Activated CD8-positive, alpha-beta memory T cell treated with anti-CD3 and anti-CD28 coated beads, Interleukin-2, amount 10 ng/mL, durations not matched to agents 7 days and 5 days (primary cell): ENCODE measurements at regions not wholly inside any gene's neighbourhood (a gene's known extent, or its start where the extent isn't known, plus 50 kb on each side); places are given as distances from the start of the nearest gene placed in this dataset.
"Not testable (repeated sequence)": the region's sequence is repeated elsewhere in the genome, so short reads cannot be mapped to it uniquely, and the experiment has no call there.

Experiments used
- ATAC-seq: fragments of 150-1000 bp; cut with Tn5 transposase; one replicate; pipeline ENCODE4 v1.10.0; 2021; ENCODE audit warnings: moderate library complexity
- CTCF ChIA-PET: fragments of 350-600 bp; sonication (Branson Sonifier 250); formaldehyde crosslinking; loops from one replicate; lab custom pipeline; 2021; ENCODE audit warnings: antibody characterized with exemption; lab: Charles Lee
- DNase-seq: peaks from one replicate; pipeline ENCODE4 v3.0.0-alpha.2; 2020
- H3K27ac Mint-ChIP-seq: one replicate; pipeline ENCODE4 v1.8.0; 2021; ENCODE audit warnings: mild to moderate bottlenecking, mixed read lengths
- H3K27me3 Mint-ChIP-seq: one replicate; pipeline ENCODE4 v1.8.0; 2021; ENCODE audit warnings: mixed read lengths
- H3K36me3 Mint-ChIP-seq: one replicate; pipeline ENCODE4 v1.8.0; 2021; ENCODE audit warnings: mild to moderate bottlenecking, mixed read lengths
- H3K4me1 Mint-ChIP-seq: one replicate; pipeline ENCODE4 v1.8.0; 2021; ENCODE audit warnings: mixed read lengths
- H3K4me3 Mint-ChIP-seq: one replicate; pipeline ENCODE4 v1.8.0; 2021; ENCODE audit warnings: mild to moderate bottlenecking, moderate library complexity, mixed read lengths
- H3K9me3 Mint-ChIP-seq: one replicate; pipeline ENCODE4 v1.8.0; 2022; ENCODE audit warnings: low read depth, mixed read lengths

GRCh38 chr4:42306221-42307109 is 90.8 kb upstream of the SHISA3 start:
- H3K27ac Mint-ChIP-seq = no peak overlapping the region
- DNase-seq (no peak), ATAC-seq (no peak)
- no peaks in the 10 kb centered on the region for H3K36me3 Mint-ChIP-seq
- CTCF ChIA-PET = no interaction called here
- H3K4me1 Mint-ChIP-seq = no peaks in the 10 kb centered on the region
- H3K9me3 Mint-ChIP-seq = no peaks in the 10 kb centered on the region
- peaks cover 11% of the 10 kb centered on the region for H3K27me3 Mint-ChIP-seq
- H3K4me3 Mint-ChIP-seq = no peak overlapping the region

- H3K27me3 Mint-ChIP-seq = peaks cover 5% of the 10 kb centered on the region
- H3K36me3 Mint-ChIP-seq = no peaks in the 10 kb centered on the region
- H3K4me3 Mint-ChIP-seq = no peak overlapping the region
- no peaks in the 10 kb centered on the region for H3K9me3 Mint-ChIP-seq
- CTCF ChIA-PET = no interaction called here
- no peak overlapping the region for H3K27ac Mint-ChIP-seq
- no peak for ATAC-seq
- DNase-seq = no peak
- no peaks in the 10 kb centered on the region for H3K4me1 Mint-ChIP-seq
Observed at GRCh38 chr4:42308247-42308646, 89.0 kb upstream of the SHISA3 start.

- Mint-ChIP-seq H3K27ac (no peak overlapping the region), H3K9me3 (peaks cover 2% of the 10 kb centered on the region), H3K27me3 (peaks cover 5% of the 10 kb centered on the region), H3K4me3 (no peak overlapping the region), H3K4me1 (no peaks in the 10 kb centered on the region), H3K36me3 (no peaks in the 10 kb centered on the region)
- DNase-seq (no peak), ATAC-seq (no peak)
- CTCF ChIA-PET = no interaction called here
Observed at GRCh38 chr4:42309361-42310260, 87.7 kb upstream of the SHISA3 start.

- no peak for ATAC-seq
- DNase-seq = no peak
- H3K27me3 Mint-ChIP-seq = peaks cover 3% of the 10 kb centered on the region
- CTCF ChIA-PET = no interaction called here
- no peaks in the 10 kb centered on the region for H3K36me3 Mint-ChIP-seq
- no peak overlapping the region for H3K4me3 Mint-ChIP-seq
- H3K27ac Mint-ChIP-seq = no peak overlapping the region
- no peaks in the 10 kb centered on the region for H3K4me1 Mint-ChIP-seq
- H3K9me3 Mint-ChIP-seq = peaks cover 2% of the 10 kb centered on the region
Observed at GRCh38 chr4:42310358-42310757, 86.9 kb upstream of the SHISA3 start.

- Mint-ChIP-seq H3K4me3 (no peak overlapping the region), H3K4me1 (no peaks in the 10 kb centered on the region), H3K27ac (no peak overlapping the region), H3K36me3 (no peaks in the 10 kb centered on the region), H3K9me3 (peaks cover 2% of the 10 kb centered on the region), H3K27me3 (peaks cover 5% of the 10 kb centered on the region)
- DNase-seq (no peak), ATAC-seq (no peak)
- CTCF ChIA-PET = no interaction called here
Observed at GRCh38 chr4:42310806-42311205, 86.5 kb upstream of the SHISA3 start.

- ATAC-seq = no peak
- Mint-ChIP-seq H3K36me3 (no peaks in the 10 kb centered on the region), H3K9me3 (peaks cover 2% of the 10 kb centered on the region), H3K27me3 (peaks cover 6% of the 10 kb centered on the region), H3K4me3 (no peak overlapping the region), H3K4me1 (no peaks in the 10 kb centered on the region), H3K27ac (no peak overlapping the region)
- DNase-seq = no peak
- CTCF ChIA-PET = no interaction called here
Observed at GRCh38 chr4:42311591-42311990, 85.7 kb upstream of the SHISA3 start.

- H3K9me3 Mint-ChIP-seq, H3K36me3 Mint-ChIP-seq, H3K27me3 Mint-ChIP-seq, H3K4me1 Mint-ChIP-seq, CTCF ChIA-PET, DNase-seq, H3K4me3 Mint-ChIP-seq, H3K27ac Mint-ChIP-seq, ATAC-seq: not testable (repeated sequence)
Observed at GRCh38 chr4:42313420-42313819, 83.9 kb upstream of the SHISA3 start.

- CTCF ChIA-PET = no interaction called here
- no peak for DNase-seq
- no peak for ATAC-seq
- Mint-ChIP-seq H3K4me1 (no peaks in the 10 kb centered on the region), H3K4me3 (no peak overlapping the region), H3K9me3 (peaks cover 2% of the 10 kb centered on the region), H3K36me3 (no peaks in the 10 kb centered on the region), H3K27me3 (peaks cover 8% of the 10 kb centered on the region), H3K27ac (no peak overlapping the region)
Observed at GRCh38 chr4:42313872-42314271, 83.4 kb upstream of the SHISA3 start.

- Mint-ChIP-seq H3K4me3 (no peak overlapping the region), H3K27me3 (peaks cover 8% of the 10 kb centered on the region), H3K4me1 (no peaks in the 10 kb centered on the region), H3K9me3 (peaks cover 2% of the 10 kb centered on the region), H3K27ac (no peak overlapping the region), H3K36me3 (no peaks in the 10 kb centered on the region)
- DNase-seq (no peak), ATAC-seq (no peak)
- CTCF ChIA-PET = no interaction called here
Observed at GRCh38 chr4:42315231-42315630, 82.1 kb upstream of the SHISA3 start.

- Mint-ChIP-seq H3K9me3 (no peaks in the 10 kb centered on the region), H3K27me3 (peaks cover 7% of the 10 kb centered on the region), H3K27ac (no peak overlapping the region), H3K36me3 (no peaks in the 10 kb centered on the region), H3K4me1 (no peaks in the 10 kb centered on the region), H3K4me3 (no peak overlapping the region)
- DNase-seq = no peak
- CTCF ChIA-PET = no interaction called here
- ATAC-seq = no peak
Observed at GRCh38 chr4:42320822-42321388, 76.4 kb upstream of the SHISA3 start.

- Mint-ChIP-seq H3K27me3 (peaks cover 4% of the 10 kb centered on the region), H3K36me3 (no peaks in the 10 kb centered on the region), H3K4me3 (no peak overlapping the region), H3K27ac (no peak overlapping the region), H3K4me1 (no peaks in the 10 kb centered on the region), H3K9me3 (no peaks in the 10 kb centered on the region)
- no peak for DNase-seq
- no peak for ATAC-seq
- CTCF ChIA-PET = no interaction called here
Observed at GRCh38 chr4:42326040-42326439, 71.2 kb upstream of the SHISA3 start.

- DNase-seq (no peak), ATAC-seq (no peak)
- peaks cover 4% of the 10 kb centered on the region for H3K27me3 Mint-ChIP-seq
- no peak overlapping the region for H3K27ac Mint-ChIP-seq
- no peaks in the 10 kb centered on the region for H3K4me1 Mint-ChIP-seq
- H3K4me3 Mint-ChIP-seq = no peak overlapping the region
- no peaks in the 10 kb centered on the region for H3K36me3 Mint-ChIP-seq
- H3K9me3 Mint-ChIP-seq = no peaks in the 10 kb centered on the region
- CTCF ChIA-PET = no interaction called here
Observed at GRCh38 chr4:42326524-42326923, 70.8 kb upstream of the SHISA3 start.

- DNase-seq (no peak), ATAC-seq (no peak)
- H3K4me3 Mint-ChIP-seq = no peak overlapping the region
- H3K27me3 Mint-ChIP-seq = peaks cover 6% of the 10 kb centered on the region
- H3K9me3 Mint-ChIP-seq = no peaks in the 10 kb centered on the region
- no peaks in the 10 kb centered on the region for H3K4me1 Mint-ChIP-seq
- CTCF ChIA-PET = no interaction called here
- no peaks in the 10 kb centered on the region for H3K36me3 Mint-ChIP-seq
- H3K27ac Mint-ChIP-seq = no peak overlapping the region
Observed at GRCh38 chr4:42327323-42327722, 70.0 kb upstream of the SHISA3 start.
